ENCODE measurements at regions not wholly inside any gene's neighbourhood (a gene's known extent, or its start where the extent isn't known, plus 50 kb on each side); places are given as distances from the start of the nearest gene placed in this dataset.

GRCh38 chr2:190783513-190784263 is 96.9 kb upstream of the GLS start:
- DNase-seq (ENCODE audit: low read depth in 2 of 2) = no peak

GRCh38 chr2:190785334-190785733 is 95.3 kb upstream of the GLS start:
- DNase-seq (ENCODE audit: low read depth in 2 of 2) = no peak

- no peak for DNase-seq (ENCODE audit: low read depth in 2 of 2)
These were observed 94.0 kb upstream of the GLS start for GRCh38 chr2:190786404-190787166.

- DNase-seq (ENCODE audit: low read depth in 2 of 2) = no peak
These were observed 92.8 kb upstream of the GLS start for GRCh38 chr2:190787743-190788235.

GRCh38 chr2:190789074-190790004 is 91.3 kb upstream of the GLS start:
- peak; percentile 54 for DNase-seq (ENCODE audit: low read depth in 2 of 2)

- peak; percentile 90 to 96 for DNase-seq (ENCODE audit: low read depth in 2 of 2)
These were observed 89.2 kb upstream of the GLS start for GRCh38 chr2:190791347-190791975.

GRCh38 chr2:190791976-190792575 is 88.5 kb upstream of the GLS start:
- DNase-seq (ENCODE audit: low read depth in 2 of 2) = peak; percentile 39 to 77

- peak; percentile 12 to 64 for DNase-seq (ENCODE audit: low read depth in 2 of 2)
These were observed 87.4 kb upstream of the GLS start for GRCh38 chr2:190792956-190793888.

- no peak for DNase-seq (ENCODE audit: low read depth in 2 of 2)
These were observed 86.2 kb upstream of the GLS start for GRCh38 chr2:190794377-190794776.

- DNase-seq (ENCODE audit: low read depth in 2 of 2) = no peak
These were observed 85.8 kb upstream of the GLS start for GRCh38 chr2:190794790-190795189.

- no peak for DNase-seq (ENCODE audit: low read depth in 2 of 2)
These were observed 84.9 kb upstream of the GLS start for GRCh38 chr2:190795686-190796085.

GRCh38 chr2:190799999-190800398 is 80.6 kb upstream of the GLS start:
- DNase-seq (ENCODE audit: low read depth in 2 of 2) = no peak

GRCh38 chr2:190800528-190800927 is 80.1 kb upstream of the GLS start:
- DNase-seq (ENCODE audit: low read depth in 2 of 2) = no peak

GRCh38 chr2:190802129-190802528 is 78.5 kb upstream of the GLS start:
- DNase-seq (ENCODE audit: low read depth in 2 of 2) = no peak

- no peak for DNase-seq (ENCODE audit: low read depth in 2 of 2)
These were observed 77.9 kb upstream of the GLS start for GRCh38 chr2:190802626-190803209.

- DNase-seq (ENCODE audit: low read depth in 2 of 2) = peak; percentile 54 to 67
These were observed 76.3 kb upstream of the GLS start for GRCh38 chr2:190804182-190804795.

GRCh38 chr2:190805126-190805525 is 75.5 kb upstream of the GLS start:
- no peak for DNase-seq (ENCODE audit: low read depth in 2 of 2)

- DNase-seq (ENCODE audit: low read depth in 2 of 2) = no peak
These were observed 74.8 kb upstream of the GLS start for GRCh38 chr2:190805843-190806242.

- DNase-seq (ENCODE audit: low read depth in 2 of 2) = no peak
These were observed 72.7 kb upstream of the GLS start for GRCh38 chr2:190807886-190808285.

All from lung microvascular endothelial cell (primary cell).